ENCODE measurements at regions not wholly inside any gene's neighbourhood (a gene's known extent, or its start where the extent isn't known, plus 50 kb on each side); places are given as distances from the start of the nearest gene placed in this dataset.

GRCh38 chr3:23682646-23683045 is 123.1 kb upstream of the UBE2E1 start:
- TF ChIP-seq CTCF (conservative IDR thresholded peaks at IDR 0.05), result peak; percentile 33

GRCh38 chr3:23685541-23686258 is 120.1 kb upstream of the UBE2E1 start:
- Histone ChIP-seq H3K9me3 (ENCODE audit: control insufficient read depth, low read length) (peaks cover 15% of the 10 kb centered on the region), H3K9ac (ENCODE audit: extremely low read depth, low read length, poor library complexity, severe bottlenecking) (no peak overlapping the region), H3K27me3 (ENCODE audit: control insufficient read depth, insufficient read depth, low read length, poor library complexity, severe bottlenecking) (no peaks in the 10 kb centered on the region), H3K4me3 (ENCODE audit: low read length) (no peak overlapping the region), H3K27ac (ENCODE audit: low read depth, low read length) (no peak overlapping the region), H3K4me1 (ENCODE audit: control insufficient read depth, insufficient read depth, low read length) (no peaks in the 10 kb centered on the region), H3K36me3 (ENCODE audit: control insufficient read depth, insufficient read depth, low read length) (no peaks in the 10 kb centered on the region)
- Mint-ChIP-seq H3K27ac (no peak overlapping the region), H3K36me3 (ENCODE audit: low read depth) (no peaks in the 10 kb centered on the region), H3K27me3 (ENCODE audit: insufficient read depth) (no peaks in the 10 kb centered on the region), H3K4me1 (peaks cover 6% of the 10 kb centered on the region), H3K4me3 (no peak overlapping the region), H3K9me3 (peaks cover 17% of the 10 kb centered on the region)
- WGBS, 2 experiments (ENCODE audit: insufficient coverage in 1 of 2, insufficient read length in 1 of 2), result 90 to 97% methylated on average over 4 to 9 of the region's 9 CpGs
- TF ChIP-seq CTCF (conservative IDR thresholded peaks at IDR 0.05), result no peak
- no peak for DNase-seq

More at GRCh38 chr3:23682646-23683045, 123.1 kb upstream of the UBE2E1 start:
- no peaks in the 10 kb centered on the region for H3K36me3 Mint-ChIP-seq (ENCODE audit: low read depth)
- H3K9me3 Mint-ChIP-seq, result no peaks in the 10 kb centered on the region
- Histone ChIP-seq H3K27ac (ENCODE audit: low read depth, low read length) (no peak overlapping the region), H3K9ac (ENCODE audit: extremely low read depth, low read length, poor library complexity, severe bottlenecking) (no peak overlapping the region), H3K36me3 (ENCODE audit: control insufficient read depth, insufficient read depth, low read length) (no peaks in the 10 kb centered on the region), H3K4me3 (ENCODE audit: low read length) (no peak overlapping the region), H3K9me3 (ENCODE audit: control insufficient read depth, low read length) (peaks cover 5% of the 10 kb centered on the region), H3K27me3 (ENCODE audit: control insufficient read depth, insufficient read depth, low read length, poor library complexity, severe bottlenecking) (no peaks in the 10 kb centered on the region), H3K4me1 (ENCODE audit: control insufficient read depth, insufficient read depth, low read length) (no peaks in the 10 kb centered on the region)
- WGBS, 2 experiments (ENCODE audit: insufficient coverage in 1 of 2, insufficient read length in 1 of 2), result 80 to 82% methylated on average over 1 of the region's 1 CpG
- H3K27me3 Mint-ChIP-seq (ENCODE audit: insufficient read depth), result no peaks in the 10 kb centered on the region
- H3K4me3 Mint-ChIP-seq, result no peak overlapping the region
- no peak overlapping the region for H3K27ac Mint-ChIP-seq
- H3K4me1 Mint-ChIP-seq, result peaks cover 6% of the 10 kb centered on the region
- no peak for DNase-seq

GRCh38 chr3:23686519-23686918 is 119.2 kb upstream of the UBE2E1 start:
- Histone ChIP-seq H3K4me1 (ENCODE audit: control insufficient read depth, insufficient read depth, low read length) (no peaks in the 10 kb centered on the region), H3K36me3 (ENCODE audit: control insufficient read depth, insufficient read depth, low read length) (no peaks in the 10 kb centered on the region), H3K27ac (ENCODE audit: low read depth, low read length) (peak overlapping the region; percentile 24), H3K27me3 (ENCODE audit: control insufficient read depth, insufficient read depth, low read length, poor library complexity, severe bottlenecking) (no peaks in the 10 kb centered on the region), H3K9me3 (ENCODE audit: control insufficient read depth, low read length) (peaks cover 15% of the 10 kb centered on the region), H3K4me3 (ENCODE audit: low read length) (no peak overlapping the region), H3K9ac (ENCODE audit: extremely low read depth, low read length, poor library complexity, severe bottlenecking) (no peak overlapping the region)
- DNase-seq, result no peak
- H3K4me3 Mint-ChIP-seq, result no peak overlapping the region
- peaks cover 6% of the 10 kb centered on the region for H3K4me1 Mint-ChIP-seq
- no peaks in the 10 kb centered on the region for H3K27me3 Mint-ChIP-seq (ENCODE audit: insufficient read depth)
- WGBS, 2 experiments (ENCODE audit: insufficient coverage in 1 of 2, insufficient read length in 1 of 2), result 55% methylated on average over 3 of the region's 3 CpGs; no CpG with 5 or more reads in 1 of the 2 experiments
- H3K27ac Mint-ChIP-seq, result peak overlapping the region; percentile 66
- TF ChIP-seq CTCF (conservative IDR thresholded peaks at IDR 0.05), result no peak
- H3K9me3 Mint-ChIP-seq, result peaks cover 20% of the 10 kb centered on the region
- H3K36me3 Mint-ChIP-seq (ENCODE audit: low read depth), result no peaks in the 10 kb centered on the region
